G401.6 (cell line): ENCODE measurements at regions not wholly inside any gene's neighbourhood (a gene's known extent, or its start where the extent isn't known, plus 50 kb on each side); places are given as distances from the start of the nearest gene placed in this dataset.
A peak's percentile ranks its signal among the peaks of the same experiment; 100 is the strongest.
"Not testable (repeated sequence)": the region's sequence is repeated elsewhere in the genome, so short reads cannot be mapped to it uniquely, and the experiment has no call there.

Experiments
- FAIRE-seq: peaks from 2 replicates; lab custom pipeline; 2012; peaks lifted over from hg19 to GRCh38; lab: Jason Lieb, UNC

GRCh38 chr6:90372450-90372849, 75.8 kb upstream of the BACH2 start:
- FAIRE-seq: no peak

- FAIRE-seq: no peak
These were observed 73.9 kb upstream of the BACH2 start for GRCh38 chr6:90370493-90370959.

GRCh38 chr6:90369651-90370050, 73.0 kb upstream of the BACH2 start:
- FAIRE-seq: no peak

- FAIRE-seq: peak; percentile 95
These were observed 72.4 kb upstream of the BACH2 start for GRCh38 chr6:90369024-90369519.

GRCh38 chr6:90368601-90369000, 72.0 kb upstream of the BACH2 start:
- peak; percentile 30 for FAIRE-seq

GRCh38 chr6:90368001-90368400, 71.4 kb upstream of the BACH2 start:
- FAIRE-seq: no peak

- FAIRE-seq: no peak
These were observed 69.0 kb upstream of the BACH2 start for GRCh38 chr6:90365565-90366219.

GRCh38 chr6:90365002-90365401, 68.4 kb upstream of the BACH2 start:
- no peak for FAIRE-seq

- no peak for FAIRE-seq
These were observed 67.6 kb upstream of the BACH2 start for GRCh38 chr6:90364286-90364685.

- FAIRE-seq: no peak
These were observed 65.7 kb upstream of the BACH2 start for GRCh38 chr6:90362318-90362717.

- FAIRE-seq: no peak
These were observed 64.5 kb upstream of the BACH2 start for GRCh38 chr6:90361174-90361573.

GRCh38 chr6:90358036-90358770, 61.6 kb upstream of the BACH2 start:
- not testable (repeated sequence) for FAIRE-seq

- FAIRE-seq: no peak
These were observed 59.4 kb upstream of the BACH2 start for GRCh38 chr6:90356012-90356421.

- FAIRE-seq: no peak
These were observed 58.3 kb upstream of the BACH2 start for GRCh38 chr6:90354961-90355360.

GRCh38 chr6:90351696-90352095, 55.1 kb upstream of the BACH2 start:
- no peak for FAIRE-seq

GRCh38 chr6:90350689-90351554, 54.3 kb upstream of the BACH2 start:
- no peak for FAIRE-seq

- FAIRE-seq: no peak
These were observed 50.8 kb upstream of the BACH2 start for GRCh38 chr6:90347411-90347851.

- no peak for FAIRE-seq
These were observed 50.1 kb upstream of the BACH2 start for GRCh38 chr6:90346729-90347128.
